HG03442 (cell line): ENCODE measurements at regions not wholly inside any gene's neighbourhood (a gene's known extent, or its start where the extent isn't known, plus 50 kb on each side); places are given as distances from the start of the nearest gene placed in this dataset.

Source experiments
- ATAC-seq: cut with Tn5 transposase; IDR thresholded peaks from one replicate; pipeline ENCODE4 v1.9.1; 2021; ENCODE audit warnings: mild to moderate bottlenecking, moderate library complexity; ENCODE audit not compliant: unreplicated experiment

DNA sequence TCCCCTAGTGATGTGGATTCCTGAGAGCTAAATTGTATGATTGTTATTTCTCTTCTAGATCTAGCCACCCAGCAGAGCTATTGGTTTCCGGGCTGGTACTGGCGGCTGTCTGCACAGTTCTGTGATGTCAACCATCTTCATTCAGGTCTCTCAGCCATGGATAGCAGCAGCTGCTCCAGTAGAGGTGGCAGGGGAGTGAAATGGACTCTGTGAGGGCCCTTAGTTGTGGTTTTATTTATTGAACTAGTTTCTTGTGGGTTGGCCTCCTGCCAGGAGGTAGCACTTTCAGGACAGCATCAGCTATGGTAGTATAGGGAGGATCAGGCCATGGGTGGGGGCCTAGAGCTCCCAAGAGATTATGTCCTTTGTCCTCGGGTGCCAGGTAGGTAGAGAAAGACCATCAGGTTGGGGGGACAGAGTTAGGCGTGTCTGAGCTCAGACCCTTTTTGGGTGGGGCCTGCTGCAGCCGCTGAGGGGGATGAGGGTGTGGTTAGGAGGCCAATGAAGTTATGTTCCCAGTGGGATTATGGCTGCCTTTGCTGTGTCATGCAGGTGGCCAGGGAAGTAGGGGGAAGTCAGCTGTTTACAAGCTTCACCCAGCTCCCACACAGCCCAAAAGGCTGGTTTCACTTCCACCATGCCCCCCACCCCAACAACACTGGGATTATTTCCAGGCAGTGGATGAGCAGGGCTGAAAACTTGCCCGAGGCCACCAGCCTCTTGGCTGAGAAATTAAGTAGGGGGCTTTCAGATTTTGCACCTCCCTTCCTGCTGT is 55.1 kb upstream of the RGS4 start:
- ATAC-seq: no peak

DNA sequence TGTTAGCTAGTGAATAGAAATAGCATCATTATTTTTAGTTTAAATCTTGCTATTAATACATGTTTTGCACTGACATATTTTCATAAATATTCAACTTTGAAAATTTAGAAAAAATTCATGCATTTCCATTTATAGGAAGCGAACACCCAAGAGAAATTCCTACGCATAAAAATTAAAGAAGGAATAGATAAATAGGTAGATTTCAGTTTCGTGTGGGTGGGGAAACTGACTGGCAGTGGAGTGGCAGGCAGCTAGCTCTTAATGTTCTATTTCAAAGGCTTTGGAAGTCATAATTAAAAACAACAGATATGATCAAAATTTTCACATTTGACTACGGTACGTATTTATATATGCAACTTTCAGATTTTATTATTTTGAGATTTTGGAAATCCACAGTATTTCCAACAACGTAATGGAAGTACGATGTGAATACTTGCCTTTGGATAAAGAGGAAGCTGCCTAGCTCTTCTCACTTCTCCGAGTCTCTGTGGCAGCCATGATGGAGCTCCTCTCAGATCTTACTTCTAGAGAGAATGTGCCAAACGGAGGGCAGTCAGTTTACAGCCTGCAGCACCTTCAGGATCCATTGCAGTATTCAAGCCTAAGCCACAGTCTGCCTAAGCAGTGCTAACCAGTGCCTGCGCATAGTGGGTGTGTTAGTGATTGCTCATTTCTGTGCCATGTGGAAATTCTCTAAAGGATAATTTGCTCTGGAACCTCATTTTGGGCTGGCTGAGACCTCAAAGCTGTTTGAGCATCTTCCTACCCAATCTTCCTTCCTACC is 62.9 kb upstream of the RGS4 start:
- no peak for ATAC-seq

DNA sequence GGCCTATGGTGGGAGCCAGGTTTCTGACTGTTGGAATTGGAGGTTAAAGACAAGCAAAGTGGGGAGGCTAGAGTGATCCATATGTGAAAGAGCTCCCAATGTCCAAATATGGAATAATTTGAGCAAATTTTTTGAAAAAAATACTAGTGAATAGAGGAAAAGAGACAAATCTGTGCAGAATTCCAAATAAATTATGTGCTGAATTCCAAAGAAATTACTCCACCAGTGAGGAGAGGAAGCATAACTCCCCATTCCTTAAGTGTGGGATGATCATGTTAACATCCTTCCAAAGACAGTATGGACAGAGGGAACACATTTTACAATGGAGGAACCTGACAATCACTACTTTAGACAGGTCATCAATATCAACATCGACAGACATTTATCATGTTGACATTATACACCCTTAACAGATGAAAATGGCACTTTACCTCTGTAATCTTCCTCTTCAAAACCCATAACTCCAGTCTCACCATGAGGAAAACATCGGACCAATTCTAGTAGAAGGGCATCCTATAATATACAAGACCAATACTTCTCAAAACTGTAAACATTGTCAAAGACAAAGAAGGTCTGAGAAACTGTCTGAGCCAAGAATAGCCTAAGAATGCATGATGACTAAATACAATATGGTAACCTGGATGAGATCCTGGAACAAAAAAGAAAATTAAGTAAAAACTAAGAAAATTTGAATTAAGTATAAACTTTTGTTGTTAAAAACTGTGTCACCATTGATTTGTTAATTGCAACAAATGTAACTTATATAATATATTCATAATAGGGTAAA is 71.5 kb upstream of the RGS4 start:
- no peak for ATAC-seq

DNA sequence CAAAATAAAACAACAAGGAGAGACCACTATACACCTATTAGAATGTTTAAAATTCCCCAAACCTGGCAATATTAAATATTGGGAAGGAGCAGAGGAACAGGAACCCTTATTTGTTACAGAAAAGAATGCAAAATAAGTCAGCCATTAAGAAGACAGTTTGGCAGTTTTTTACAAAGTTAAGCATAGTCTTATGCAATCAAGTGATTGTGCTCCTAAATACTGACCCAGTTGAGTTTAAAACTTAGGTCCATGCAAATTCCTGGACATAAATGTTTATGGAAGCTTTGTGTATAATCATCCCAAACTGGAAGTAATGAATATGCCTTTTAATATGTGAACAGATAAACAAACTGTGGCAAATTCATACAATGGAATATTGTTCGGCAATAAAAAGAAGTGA is 72.9 kb upstream of the RGS4 start:
- no peak for ATAC-seq

DNA sequence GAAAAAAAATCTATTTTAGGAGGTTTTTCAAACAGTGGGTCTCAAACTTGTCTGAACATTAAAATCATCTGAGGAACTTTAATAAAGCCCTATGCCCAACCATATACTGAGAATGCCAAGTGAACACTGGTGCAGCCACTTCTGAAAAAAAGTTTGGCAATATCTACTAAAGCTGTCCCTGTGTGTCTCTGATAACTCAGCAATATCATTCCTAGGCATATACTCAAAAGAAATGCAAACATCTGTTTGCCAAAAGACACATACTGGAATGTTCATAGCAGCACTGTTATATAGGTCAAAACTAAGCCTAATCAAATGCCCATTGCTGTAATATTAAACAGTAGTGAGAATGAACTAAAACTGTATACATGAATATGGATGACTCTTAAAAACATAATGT is 74.2 kb upstream of the RGS4 start:
- no peak for ATAC-seq

DNA sequence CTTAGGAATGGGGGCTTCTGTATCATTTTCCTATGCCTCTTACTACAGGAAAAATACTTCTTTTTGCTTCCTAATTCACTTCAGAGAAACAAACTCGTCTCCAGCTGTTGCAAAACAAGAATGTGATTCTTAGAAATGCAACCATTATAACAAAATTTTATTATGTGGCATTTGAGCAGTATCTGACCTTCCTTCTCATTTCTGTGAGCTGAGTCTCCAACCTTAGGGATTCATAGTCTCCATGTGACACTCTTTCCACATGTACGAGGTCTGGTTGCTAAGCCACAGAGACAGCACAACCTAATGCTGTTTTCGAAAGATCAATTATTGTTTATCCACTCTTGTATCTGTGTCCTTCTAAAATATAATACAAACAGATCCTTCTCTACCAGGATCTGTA is 75.3 kb upstream of the RGS4 start:
- no peak for ATAC-seq

DNA sequence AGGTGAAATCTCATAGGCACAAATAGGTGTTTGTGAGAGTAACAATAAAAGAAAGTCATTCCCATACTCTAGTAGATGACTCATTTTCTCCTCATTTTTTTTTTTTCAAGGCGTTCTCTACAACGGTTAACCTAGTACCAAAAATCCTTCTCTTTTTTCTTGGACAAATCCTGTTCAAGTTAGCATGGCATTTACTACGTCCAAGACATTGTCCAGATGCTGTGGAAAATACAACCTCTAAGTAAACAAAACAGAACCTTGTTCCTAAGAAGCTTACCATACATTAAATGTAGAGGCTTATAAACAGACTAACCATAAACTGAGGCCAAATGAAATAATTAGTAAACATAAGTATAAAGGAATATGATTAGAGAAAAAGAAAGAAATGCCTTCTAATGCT is 76.2 kb upstream of the RGS4 start:
- ATAC-seq: no peak

DNA sequence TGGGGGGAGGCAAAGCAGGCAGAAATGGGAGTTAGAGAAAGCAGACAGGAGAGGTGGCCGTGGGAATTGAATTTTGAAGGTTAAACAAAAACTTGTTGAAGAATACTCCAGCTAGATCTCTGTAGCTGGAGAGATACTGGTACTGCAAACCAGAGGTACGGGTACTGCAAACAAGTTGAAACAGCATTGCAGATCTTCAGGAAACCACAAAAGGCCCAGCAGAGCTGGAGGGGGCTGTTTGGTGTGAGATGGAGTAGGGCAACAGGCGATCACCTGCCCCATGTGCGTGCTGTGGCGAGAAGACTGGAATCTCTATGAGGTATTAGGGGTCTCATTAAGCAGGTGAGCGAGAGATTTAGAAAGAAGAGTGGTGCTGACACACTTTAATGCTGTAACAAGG is 77.7 kb upstream of the RGS4 start:
- ATAC-seq: no peak

DNA sequence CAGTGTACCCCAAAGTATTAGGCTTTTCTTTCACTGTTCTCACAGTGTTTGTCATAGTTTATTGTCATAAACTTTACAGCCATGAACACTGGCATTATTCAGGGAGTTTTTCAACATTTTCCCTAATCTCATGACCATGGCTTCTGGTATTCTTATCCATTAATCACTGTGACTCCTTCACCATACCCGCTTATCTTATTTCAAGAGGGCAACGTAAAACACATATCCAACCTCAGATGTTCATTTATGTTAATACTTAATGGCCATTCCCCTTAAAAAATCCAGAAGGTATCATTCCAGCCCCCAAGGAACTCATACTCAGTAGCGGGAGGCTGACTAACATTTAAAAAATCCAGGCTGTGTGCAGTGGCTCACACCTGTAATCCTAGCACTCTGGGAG is 78.5 kb upstream of the RGS4 start:
- no peak for ATAC-seq

DNA sequence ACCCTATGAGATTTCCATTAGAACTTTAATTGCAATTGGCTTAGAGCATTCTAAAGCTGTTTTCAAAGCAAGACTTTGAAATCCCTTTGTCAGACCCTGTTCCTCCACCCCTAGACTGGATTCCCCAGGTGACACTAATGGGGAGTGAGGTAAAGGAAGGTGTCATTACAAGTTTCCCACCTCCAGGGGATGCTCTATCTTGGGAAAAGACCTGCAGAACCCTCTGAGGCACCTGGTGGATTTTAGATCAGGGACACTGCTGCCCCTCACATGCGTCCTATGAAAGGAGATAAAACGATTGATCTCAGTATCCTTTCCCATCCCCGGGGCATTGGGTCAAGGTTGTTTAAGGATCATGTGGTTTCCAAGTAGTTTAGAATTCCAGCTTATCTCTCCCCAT is 80.3 kb upstream of the RGS4 start:
- ATAC-seq: no peak

DNA sequence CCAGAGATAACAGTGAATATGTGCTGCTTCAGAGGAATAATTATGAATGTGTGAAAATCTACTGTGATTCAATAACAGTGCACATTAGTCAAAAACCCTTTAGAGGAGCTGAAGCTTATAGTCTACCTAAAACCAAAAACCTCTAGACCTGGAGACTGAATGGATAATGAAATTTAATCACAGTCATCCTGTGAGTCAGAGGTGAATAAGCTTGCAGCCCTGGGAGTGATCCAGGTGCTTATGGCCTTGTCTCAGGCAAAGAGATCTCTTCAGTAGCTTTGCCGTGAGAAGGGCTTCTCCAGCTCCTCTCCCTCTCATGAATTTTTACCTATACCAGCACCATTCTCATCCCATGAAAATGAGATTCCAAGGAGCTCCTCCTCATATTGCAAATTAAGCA is 81.3 kb upstream of the RGS4 start:
- ATAC-seq: no peak

DNA sequence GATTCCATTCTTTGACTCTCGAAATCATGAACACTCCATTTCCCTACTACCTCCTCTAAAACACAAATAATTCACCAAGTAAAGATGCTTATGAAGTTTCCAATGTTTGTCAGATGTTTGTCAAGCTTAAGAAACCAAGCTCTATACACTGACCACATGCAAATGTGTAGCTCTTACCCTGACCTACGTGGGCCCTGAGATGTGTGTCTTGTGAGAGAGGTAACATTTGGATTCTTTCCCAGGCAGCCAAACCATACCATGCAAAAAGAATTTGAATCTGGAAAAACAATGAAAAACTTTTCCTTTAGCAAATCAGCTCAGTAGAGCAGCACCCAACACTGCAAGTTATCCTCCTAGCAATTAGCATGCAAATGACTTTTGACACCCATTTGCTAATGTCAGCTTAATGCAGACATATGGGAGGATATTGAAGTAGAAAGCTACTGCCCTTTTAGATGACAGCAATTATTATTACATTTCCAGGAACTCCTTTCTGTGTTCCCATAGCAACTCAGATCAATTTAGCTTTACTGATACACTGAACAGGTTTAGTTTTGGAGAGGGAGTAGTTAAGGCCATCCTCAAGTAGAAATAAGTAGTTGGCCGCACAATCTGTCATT is 83.2 kb upstream of the RGS4 start:
- ATAC-seq: no peak

DNA sequence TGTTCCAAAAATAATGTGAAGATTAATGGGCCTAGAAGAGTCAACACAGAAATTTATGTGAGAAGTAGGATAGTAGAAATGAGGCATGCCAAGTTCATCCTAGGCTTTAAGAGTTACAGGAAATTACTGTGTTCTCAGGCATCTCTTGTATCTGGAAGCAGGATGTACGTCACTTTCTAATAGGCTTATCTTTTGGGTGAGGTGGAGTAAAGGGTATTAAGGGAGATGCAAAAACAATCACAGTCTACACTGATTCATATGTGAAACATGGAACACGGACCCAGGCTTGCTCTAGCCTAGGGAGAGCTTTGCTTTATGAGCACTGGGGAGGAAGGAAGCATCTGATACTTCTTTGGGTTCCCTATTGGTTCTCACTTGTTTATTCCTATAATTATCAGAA is 84.5 kb upstream of the RGS4 start:
- no peak for ATAC-seq

DNA sequence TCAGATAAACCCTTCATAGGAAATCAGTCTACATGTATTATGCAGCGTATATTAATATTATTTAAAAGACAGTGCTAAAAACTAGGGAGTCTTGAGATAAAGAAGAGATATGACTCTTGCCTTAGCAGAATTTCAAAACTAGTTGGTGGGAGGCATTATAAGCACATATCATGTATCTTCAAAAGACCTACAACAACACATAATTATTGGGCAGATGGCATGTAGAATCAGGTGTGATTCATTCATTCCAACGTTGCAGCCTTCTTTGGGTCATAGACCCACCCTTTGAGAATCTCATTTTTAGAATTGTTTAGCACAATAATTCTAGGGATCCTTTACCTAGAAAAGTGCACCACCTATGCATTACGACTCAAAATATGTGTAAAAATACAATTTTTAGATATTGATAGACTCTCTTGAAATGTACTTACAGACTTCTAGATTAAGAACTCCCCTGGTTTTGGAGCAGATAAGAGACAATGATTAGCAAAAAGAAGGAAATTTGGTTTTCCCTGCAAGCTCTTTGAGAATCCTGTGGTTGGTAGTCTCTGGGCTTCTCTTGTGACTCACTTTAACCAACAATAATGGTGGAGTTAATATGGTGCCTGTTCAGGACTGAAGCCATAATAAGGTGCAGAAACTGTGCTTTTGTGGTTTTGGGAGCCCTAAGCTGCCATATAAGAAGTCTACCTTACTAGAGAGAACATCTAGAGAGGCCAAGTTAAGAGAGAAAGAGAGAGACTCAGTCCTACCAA is 85.3 kb upstream of the RGS4 start:
- ATAC-seq: no peak

DNA sequence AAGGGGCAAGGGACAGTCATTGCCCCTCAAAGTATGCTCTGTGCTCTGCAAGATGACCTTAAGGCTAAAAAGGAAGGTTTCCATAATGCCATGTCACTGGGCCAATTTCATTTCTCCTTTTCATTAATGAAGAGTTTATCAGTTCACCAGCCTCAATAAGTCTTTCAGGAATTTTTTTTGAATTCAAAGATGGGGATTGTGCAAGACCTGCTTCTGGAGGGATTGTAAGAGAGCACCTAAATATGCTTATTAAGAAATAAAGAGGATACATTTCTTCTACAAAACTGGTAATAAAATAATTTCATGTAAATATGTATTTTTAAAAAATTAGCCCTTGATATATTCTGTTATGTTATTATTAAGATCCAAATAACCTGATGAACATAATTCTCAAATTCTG is 86.8 kb upstream of the RGS4 start:
- ATAC-seq: no peak

DNA sequence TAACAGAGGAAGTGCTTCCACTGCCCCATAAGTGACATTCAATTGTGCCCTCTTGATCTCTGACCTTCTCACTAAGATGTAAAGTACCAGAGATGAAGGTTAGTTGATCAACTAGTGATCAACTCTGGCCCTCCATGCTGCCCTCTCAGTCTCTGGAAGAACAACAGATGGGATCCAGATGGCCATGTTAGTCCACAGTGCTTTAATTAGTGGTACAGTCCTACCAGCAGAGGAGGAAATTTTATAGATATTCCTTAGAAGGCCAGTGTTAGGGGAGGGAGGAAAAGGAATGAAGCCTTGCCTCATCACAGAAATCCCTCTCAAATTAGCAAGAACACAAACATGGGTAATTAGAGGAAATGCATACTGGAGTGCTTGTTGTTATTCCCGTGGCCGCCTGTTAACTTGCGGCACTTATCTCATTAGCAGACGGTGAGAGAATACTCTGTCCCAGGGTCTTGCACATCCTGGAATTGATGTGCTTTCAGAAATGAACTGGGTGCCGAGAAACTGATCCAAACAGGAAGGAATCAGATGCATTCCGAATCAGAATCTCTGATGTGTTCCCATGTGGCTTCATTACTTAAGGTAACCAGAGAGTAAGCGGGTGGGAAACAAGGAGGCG is 91.1 kb upstream of the RGS4 start:
- no peak for ATAC-seq

DNA sequence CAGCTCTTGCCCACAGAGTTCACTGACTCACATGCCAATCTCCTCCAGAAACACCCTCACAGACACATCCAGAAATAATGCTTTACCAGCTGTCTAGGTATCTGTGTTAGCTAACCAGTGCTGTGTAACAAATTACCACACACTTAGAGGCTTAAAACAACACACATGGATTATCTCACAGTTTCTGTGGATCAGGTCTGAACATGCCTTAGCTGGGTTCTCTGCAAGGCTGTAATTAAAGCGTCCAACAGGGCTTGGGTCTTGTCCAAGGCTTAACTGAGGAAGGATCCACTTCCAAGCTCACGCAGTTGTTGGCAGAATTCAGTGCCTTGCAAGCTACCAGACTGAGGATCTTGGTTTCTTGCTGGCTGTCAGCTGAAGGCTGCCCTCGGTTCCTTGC is 92.5 kb upstream of the RGS4 start:
- ATAC-seq: no peak

DNA sequence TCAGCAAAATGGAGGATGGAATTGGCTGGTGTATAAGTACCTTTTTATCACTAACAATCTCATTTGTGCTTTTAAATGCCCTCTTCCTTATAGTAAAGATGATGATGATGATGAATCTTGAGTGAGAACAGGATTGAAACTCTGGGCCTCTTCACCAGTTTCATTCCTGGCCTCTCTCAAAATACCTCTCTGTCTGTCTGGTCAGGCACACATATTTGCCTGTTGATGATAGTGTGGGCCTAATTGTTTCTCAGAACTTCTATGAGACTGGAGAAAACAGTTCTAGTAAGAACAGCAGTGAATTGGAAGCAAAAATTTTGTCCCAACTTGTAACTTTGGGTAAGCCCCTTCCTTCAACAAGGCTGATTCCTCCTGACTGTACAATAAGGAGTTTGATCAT is 94.4 kb upstream of the RGS4 start:
- ATAC-seq: no peak

DNA sequence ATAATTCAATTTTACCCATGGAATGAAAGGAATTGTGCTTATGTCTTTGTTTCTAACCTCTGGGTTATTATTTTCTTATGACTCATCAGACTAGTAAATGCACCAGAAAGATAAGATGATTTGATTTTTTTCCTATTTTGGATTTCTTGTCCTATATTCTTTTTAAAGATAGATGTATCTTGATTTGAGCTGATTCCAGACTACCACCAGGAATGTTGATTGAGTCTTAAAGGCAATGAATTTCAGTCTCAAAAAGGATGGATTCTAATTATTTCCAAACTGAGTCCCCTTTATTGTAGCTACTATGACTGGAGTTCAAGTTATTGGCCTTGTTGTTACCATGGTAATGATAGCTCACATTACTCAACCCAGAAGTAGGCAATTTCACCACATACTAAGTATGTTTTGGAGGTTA is 95.8 kb upstream of the RGS4 start:
- ATAC-seq: no peak

DNA sequence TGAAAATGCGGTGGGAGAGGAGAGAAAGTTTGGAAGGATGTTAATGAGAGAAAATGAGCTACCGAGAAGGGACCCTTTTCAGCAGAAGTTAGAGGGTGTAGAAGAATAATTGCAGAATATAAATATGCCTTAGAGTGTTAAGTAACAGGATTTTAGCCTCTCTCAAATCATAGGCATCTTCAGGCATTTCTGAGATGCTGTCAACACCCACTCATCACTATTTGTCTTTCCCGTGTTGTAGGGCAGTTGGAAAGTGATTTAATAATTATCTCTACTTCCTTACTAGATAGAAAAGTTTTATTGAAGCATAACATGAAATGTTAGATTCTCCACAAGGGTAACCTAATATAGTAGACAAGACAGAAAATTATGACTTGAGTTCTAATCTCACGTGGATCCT is 96.4 kb upstream of the RGS4 start:
- ATAC-seq: no peak
